ENCODE measurements at regions not wholly inside any gene's neighbourhood (a gene's known extent, or its start where the extent isn't known, plus 50 kb on each side); places are given as distances from the start of the nearest gene placed in this dataset.

DNA sequence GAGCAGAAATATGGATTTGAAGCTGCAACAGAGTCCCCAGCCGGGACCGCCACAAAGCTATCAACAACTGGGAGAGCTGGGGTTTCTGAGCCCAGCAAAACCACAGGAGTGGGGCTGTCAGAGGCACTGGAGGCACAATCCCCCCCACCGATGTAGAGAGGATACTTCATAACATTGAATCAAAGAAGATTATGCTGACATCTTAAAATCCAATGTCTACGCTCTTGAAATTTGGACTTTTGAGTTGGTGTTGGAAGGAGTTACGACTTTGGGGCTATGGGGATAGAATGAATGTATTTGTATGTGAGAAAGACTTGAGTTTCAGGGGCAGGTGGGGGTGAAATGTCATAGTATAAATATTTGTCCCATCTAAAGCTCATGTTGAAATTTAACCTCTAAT is 1121.6 kb upstream of the CDH8 start:
- TF ChIP-seq CTCF (IDR thresholded peaks at IDR 0.05; ENCODE audit: low read length): no peak
- no peak for TF ChIP-seq EZH2 (optimal IDR thresholded peaks at IDR 0.05; ENCODE audit: low read depth, low read length)
